NT2/D1 (cell line): ENCODE measurements at regions not wholly inside any gene's neighbourhood (a gene's known extent, or its start where the extent isn't known, plus 50 kb on each side); places are given as distances from the start of the nearest gene placed in this dataset.

Source experiments
- SUZ12 ChIP-seq: IDR thresholded peaks from 2 replicates; pipeline ENCODE4 v1.6.1; 2011; ENCODE audit not compliant: insufficient read length, insufficient read depth; ENCODE audit errors: extremely low read depth
- YY1 ChIP-seq: IDR thresholded peaks from 2 replicates; pipeline ENCODE4 v1.6.1; 2011; ENCODE audit not compliant: insufficient read length, insufficient read depth
- ZNF274 ChIP-seq: IDR thresholded peaks from 2 replicates; pipeline ENCODE4 v1.6.1; 2011; ENCODE audit warnings: mild to moderate bottlenecking, low read depth, low read length

GRCh38 chr7:32400676-32401075, 89.5 kb downstream of the LSM5 start:
- TF ChIP-seq ZNF274, result no peak
- TF ChIP-seq SUZ12, result no peak
- no peak for TF ChIP-seq YY1
